Kidney epithelial cell (primary cell): ENCODE measurements at regions not wholly inside any gene's neighbourhood (a gene's known extent, or its start where the extent isn't known, plus 50 kb on each side); places are given as distances from the start of the nearest gene placed in this dataset.

Experiments
- DNase-seq: peaks from one replicate; pipeline ENCODE4 v3.0.0-alpha.2; 2010; ENCODE audit warnings: low read depth
- H3K27me3 ChIP-seq: 2 replicates; pipeline ENCODE4 v1.6.0; 2011; ENCODE audit warnings: low read length; ENCODE audit not compliant: control insufficient read depth, insufficient read depth
- H3K36me3 ChIP-seq: 2 replicates; pipeline ENCODE4 v1.5.1; 2011; ENCODE audit warnings: low read length; ENCODE audit not compliant: control insufficient read depth, insufficient read depth
- H3K4me3 ChIP-seq: 2 replicates; pipeline ENCODE4 v1.5.1; 2011; ENCODE audit warnings: low read depth, mild to moderate bottlenecking, control low read depth, low read length
- TF ChIP-seq, protein P1 (sequence below): IDR thresholded peaks from 2 replicates; pipeline ENCODE4 v1.5.1; 2011; ENCODE audit warnings: mild to moderate bottlenecking, moderate library complexity, low read length, control low read depth, inconsistent platforms; ENCODE audit not compliant: insufficient read depth, poor library complexity, severe bottlenecking

- H3K4me3 ChIP-seq, result no peak overlapping the region
- H3K27me3 ChIP-seq, result peaks cover 7% of the 10 kb centered on the region
- no peaks in the 10 kb centered on the region for H3K36me3 ChIP-seq
- TF ChIP-seq, protein P1, sequence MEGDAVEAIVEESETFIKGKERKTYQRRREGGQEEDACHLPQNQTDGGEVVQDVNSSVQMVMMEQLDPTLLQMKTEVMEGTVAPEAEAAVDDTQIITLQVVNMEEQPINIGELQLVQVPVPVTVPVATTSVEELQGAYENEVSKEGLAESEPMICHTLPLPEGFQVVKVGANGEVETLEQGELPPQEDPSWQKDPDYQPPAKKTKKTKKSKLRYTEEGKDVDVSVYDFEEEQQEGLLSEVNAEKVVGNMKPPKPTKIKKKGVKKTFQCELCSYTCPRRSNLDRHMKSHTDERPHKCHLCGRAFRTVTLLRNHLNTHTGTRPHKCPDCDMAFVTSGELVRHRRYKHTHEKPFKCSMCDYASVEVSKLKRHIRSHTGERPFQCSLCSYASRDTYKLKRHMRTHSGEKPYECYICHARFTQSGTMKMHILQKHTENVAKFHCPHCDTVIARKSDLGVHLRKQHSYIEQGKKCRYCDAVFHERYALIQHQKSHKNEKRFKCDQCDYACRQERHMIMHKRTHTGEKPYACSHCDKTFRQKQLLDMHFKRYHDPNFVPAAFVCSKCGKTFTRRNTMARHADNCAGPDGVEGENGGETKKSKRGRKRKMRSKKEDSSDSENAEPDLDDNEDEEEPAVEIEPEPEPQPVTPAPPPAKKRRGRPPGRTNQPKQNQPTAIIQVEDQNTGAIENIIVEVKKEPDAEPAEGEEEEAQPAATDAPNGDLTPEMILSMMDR, result no peak
- no peak for DNase-seq
These were observed 253.4 kb downstream of the RHOU start for GRCh38 chr1:228988664-228989063.

- TF ChIP-seq, protein P1, result no peak
- no peak for DNase-seq
- Histone ChIP-seq H3K4me3 (no peak overlapping the region), H3K27me3 (peaks cover 7% of the 10 kb centered on the region), H3K36me3 (no peaks in the 10 kb centered on the region)
These were observed 253.9 kb downstream of the RHOU start for GRCh38 chr1:228989176-228989575.

DNA sequence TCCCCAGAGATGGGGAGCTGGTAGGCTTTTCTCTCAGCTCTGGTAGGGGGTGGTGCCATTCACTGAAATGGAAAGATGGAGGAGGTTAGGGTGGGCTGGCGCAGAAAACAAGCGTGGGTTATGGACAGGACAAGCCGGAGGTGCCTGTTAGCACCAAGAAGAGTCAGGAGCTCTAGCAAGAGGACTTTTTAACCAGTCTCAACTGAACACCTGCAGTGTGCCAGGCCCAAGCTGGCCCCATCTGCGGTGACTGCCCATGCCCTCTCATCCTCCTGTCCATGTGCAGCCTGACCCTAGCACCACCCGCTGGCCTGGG is 254.4 kb downstream of the RHOU start:
- DNase-seq, result no peak
- TF ChIP-seq, protein P1, result no peak
- no peaks in the 10 kb centered on the region for H3K36me3 ChIP-seq
- H3K27me3 ChIP-seq, result peaks cover 7% of the 10 kb centered on the region
- no peak overlapping the region for H3K4me3 ChIP-seq

- H3K4me3 ChIP-seq, result no peak overlapping the region
- TF ChIP-seq, protein P1, result no peak
- peak; percentile 35 for DNase-seq
- peaks cover 1% of the 10 kb centered on the region for H3K27me3 ChIP-seq
- no peaks in the 10 kb centered on the region for H3K36me3 ChIP-seq
These were observed 254.9 kb downstream of the RHOU start for GRCh38 chr1:228989992-228990827.

- H3K27me3 ChIP-seq, result no peaks in the 10 kb centered on the region
- H3K4me3 ChIP-seq, result no peak overlapping the region
- TF ChIP-seq, protein P1, result no peak
- no peak for DNase-seq
- H3K36me3 ChIP-seq, result no peaks in the 10 kb centered on the region
These were observed 255.8 kb downstream of the RHOU start for GRCh38 chr1:228990906-228991569.
